ENCODE measurements at regions not wholly inside any gene's neighbourhood (a gene's known extent, or its start where the extent isn't known, plus 50 kb on each side); places are given as distances from the start of the nearest gene placed in this dataset.

GRCh38 chr6:2375443-2375842 lies 130.0 kb upstream of the GMDS start:
- no peak for TF ChIP-seq CTCF (IDR thresholded peaks at IDR 0.05; ENCODE audit: insufficient read depth, low read length, poor library complexity, severe bottlenecking)
- no peak for TF ChIP-seq EZH2phosphoT487 (conservative IDR thresholded peaks at IDR 0.05; ENCODE audit: low read length)

Data from SU-DHL-6 (cell line).